H7 (cell line): ENCODE measurements at regions not wholly inside any gene's neighbourhood (a gene's known extent, or its start where the extent isn't known, plus 50 kb on each side); places are given as distances from the start of the nearest gene placed in this dataset.

Experiments
- DNase-seq: peaks from one replicate; pipeline ENCODE4 v3.0.0; 2012
- H3K27me3 ChIP-seq: 2 replicates; pipeline ENCODE4 v1.6.0; 2011; ENCODE audit warnings: mild to moderate bottlenecking, low read length; ENCODE audit not compliant: control insufficient read depth, insufficient read depth
- H3K36me3 ChIP-seq: replicated peaks from 2 replicates; pipeline ENCODE4 v1.5.1; 2011; ENCODE audit warnings: low read length; ENCODE audit not compliant: control insufficient read depth, insufficient read depth
- H3K4me3 ChIP-seq: 2 replicates; pipeline ENCODE4 v1.5.1; 2011; ENCODE audit warnings: low read depth, mild to moderate bottlenecking, control low read depth, low read length, moderate library complexity; ENCODE audit not compliant: insufficient read depth

GRCh38 chr2:186209532-186209931, 276.5 kb upstream of the ZC3H15 start:
- no peak overlapping the region for H3K4me3 ChIP-seq
- DNase-seq = no peak
- H3K27me3 ChIP-seq = no peaks in the 10 kb centered on the region
- H3K36me3 ChIP-seq = no peaks in the 10 kb centered on the region

- Histone ChIP-seq H3K4me3 (no peak overlapping the region), H3K36me3 (no peaks in the 10 kb centered on the region), H3K27me3 (no peaks in the 10 kb centered on the region)
- DNase-seq = no peak
These were observed 265.7 kb upstream of the ZC3H15 start for GRCh38 chr2:186220409-186220808.

- Histone ChIP-seq H3K4me3 (no peak overlapping the region), H3K36me3 (no peaks in the 10 kb centered on the region; the same call in 1 of the 2 replicates), H3K27me3 (no peaks in the 10 kb centered on the region)
- DNase-seq = no peak
These were observed 256.8 kb upstream of the ZC3H15 start for GRCh38 chr2:186229265-186229664.

GRCh38 chr2:186241874-186242273, 244.2 kb upstream of the ZC3H15 start:
- DNase-seq = no peak
- Histone ChIP-seq H3K27me3 (no peaks in the 10 kb centered on the region), H3K4me3 (no peak overlapping the region), H3K36me3 (no peaks in the 10 kb centered on the region)

GRCh38 chr2:186254759-186255158, 231.3 kb upstream of the ZC3H15 start:
- Histone ChIP-seq H3K36me3 (no peaks in the 10 kb centered on the region), H3K4me3 (no peak overlapping the region), H3K27me3 (no peaks in the 10 kb centered on the region)
- DNase-seq = no peak

GRCh38 chr2:186255823-186256222, 230.2 kb upstream of the ZC3H15 start:
- no peak overlapping the region for H3K4me3 ChIP-seq
- no peaks in the 10 kb centered on the region for H3K36me3 ChIP-seq
- peak; percentile 4 for DNase-seq
- H3K27me3 ChIP-seq = no peaks in the 10 kb centered on the region

GRCh38 chr2:186256540-186256939, 229.5 kb upstream of the ZC3H15 start:
- DNase-seq = no peak

GRCh38 chr2:186263673-186264250, 222.3 kb upstream of the ZC3H15 start:
- H3K36me3 ChIP-seq = no peaks in the 10 kb centered on the region
- H3K4me3 ChIP-seq = no peak overlapping the region
- no peak for DNase-seq
- H3K27me3 ChIP-seq = no peaks in the 10 kb centered on the region

More at GRCh38 chr2:186256540-186256939, 229.5 kb upstream of the ZC3H15 start:
- H3K27me3 ChIP-seq = no peaks in the 10 kb centered on the region
- H3K36me3 ChIP-seq = no peaks in the 10 kb centered on the region
- no peak overlapping the region for H3K4me3 ChIP-seq

- no peak for DNase-seq
- Histone ChIP-seq H3K36me3 (no peaks in the 10 kb centered on the region), H3K4me3 (no peak overlapping the region), H3K27me3 (no peaks in the 10 kb centered on the region)
These were observed 216.5 kb upstream of the ZC3H15 start for GRCh38 chr2:186269536-186269935.

- no peaks in the 10 kb centered on the region for H3K36me3 ChIP-seq
- no peak overlapping the region for H3K4me3 ChIP-seq
- no peaks in the 10 kb centered on the region for H3K27me3 ChIP-seq
- no peak for DNase-seq
These were observed 212.1 kb upstream of the ZC3H15 start for GRCh38 chr2:186273953-186274352.

GRCh38 chr2:186274936-186275575, 211.0 kb upstream of the ZC3H15 start:
- H3K27me3 ChIP-seq = no peaks in the 10 kb centered on the region

GRCh38 chr2:186276909-186277308, 209.2 kb upstream of the ZC3H15 start:
- Histone ChIP-seq H3K36me3 (no peaks in the 10 kb centered on the region), H3K4me3 (no peak overlapping the region), H3K27me3 (no peaks in the 10 kb centered on the region)
- no peak for DNase-seq

More at GRCh38 chr2:186274936-186275575, 211.0 kb upstream of the ZC3H15 start:
- H3K4me3 ChIP-seq = no peak overlapping the region
- no peaks in the 10 kb centered on the region for H3K36me3 ChIP-seq
- DNase-seq = no peak

GRCh38 chr2:186281726-186282125, 204.3 kb upstream of the ZC3H15 start:
- Histone ChIP-seq H3K27me3 (no peaks in the 10 kb centered on the region), H3K4me3 (no peak overlapping the region), H3K36me3 (no peaks in the 10 kb centered on the region)
- no peak for DNase-seq

GRCh38 chr2:186294248-186294888, 191.7 kb upstream of the ZC3H15 start:
- no peak for DNase-seq
- H3K4me3 ChIP-seq = no peak overlapping the region
- no peaks in the 10 kb centered on the region for H3K36me3 ChIP-seq
- no peaks in the 10 kb centered on the region for H3K27me3 ChIP-seq

GRCh38 chr2:186299610-186300009, 186.4 kb upstream of the ZC3H15 start:
- no peak overlapping the region for H3K4me3 ChIP-seq
- no peaks in the 10 kb centered on the region for H3K27me3 ChIP-seq
- no peak for DNase-seq
- H3K36me3 ChIP-seq = no peaks in the 10 kb centered on the region
